MCF 10A (cell line): ENCODE measurements at regions not wholly inside any gene's neighbourhood (a gene's known extent, or its start where the extent isn't known, plus 50 kb on each side); places are given as distances from the start of the nearest gene placed in this dataset.

Experiments used
- BruUV-seq: library from RNA; stranded (reverse); fragments of 400-500 nt; replicated peaks from 2 replicates; lab custom pipeline; 2021; lab: Mats Ljungman, UMichigan
- CTCF ChIA-PET: fragments of 300-600 bp; sonication (Branson Sonifier 250); formaldehyde crosslinking; extraction: SDS; loops from one replicate; lab custom pipeline; 2021; ENCODE audit warnings: antibody characterized with exemption, inconsistent platforms; lab: Yijun Ruan, JAX
- POLR2A ChIA-PET: fragments of 300-600, 350-650 bp; sonication (Branson Sonifier 250); formaldehyde crosslinking; extraction: SDS; loops from one replicate; lab custom pipeline; 2020; ENCODE audit warnings: antibody characterized with exemption, inconsistent platforms; lab: Yijun Ruan, JAX
- DNase-seq: peaks from one replicate; pipeline ENCODE4 v3.0.0-alpha.2; 2018; ENCODE audit not compliant: unreplicated experiment
- H3K27ac Mint-ChIP-seq: one replicate; pipeline ENCODE4 v1.8.0; 2022; ENCODE audit warnings: mild to moderate bottlenecking, low read depth, mixed read lengths; ENCODE audit not compliant: unreplicated experiment
- H3K27me3 Mint-ChIP-seq: one replicate; pipeline ENCODE4 v1.8.0; 2022; ENCODE audit warnings: mixed read lengths; ENCODE audit not compliant: insufficient read depth, unreplicated experiment
- H3K36me3 Mint-ChIP-seq: one replicate; pipeline ENCODE4 v1.8.0; 2022; ENCODE audit warnings: mild to moderate bottlenecking, moderate library complexity, mixed read lengths; ENCODE audit not compliant: insufficient read depth, unreplicated experiment
- H3K4me1 Mint-ChIP-seq: one replicate; pipeline ENCODE4 v1.8.0; 2022; ENCODE audit warnings: mixed read lengths; ENCODE audit not compliant: insufficient read depth, unreplicated experiment
- H3K4me3 Mint-ChIP-seq: one replicate; pipeline ENCODE4 v1.8.0; 2022; ENCODE audit warnings: mild to moderate bottlenecking, moderate library complexity, mixed read lengths; ENCODE audit not compliant: unreplicated experiment
- H3K9me3 Mint-ChIP-seq: one replicate; pipeline ENCODE4 v1.8.0; 2022; ENCODE audit warnings: mixed read lengths; ENCODE audit not compliant: unreplicated experiment
- CTCF ChIP-seq: fragments of 200-600 bp; IDR thresholded peaks from one replicate; pipeline ENCODE4 v1.8.0; 2022; ENCODE audit warnings: antibody characterized with exemption, mild to moderate bottlenecking; ENCODE audit not compliant: unreplicated experiment
- intact Hi-C: fragments of 100-400 bp; cut with micrococcal nuclease; formaldehyde crosslinking; loops from 2 replicates; pipeline ENCODE4 v1.14.1; 2022

GRCh38 chr1:36583980-36584782 is 101.5 kb upstream of the CSF3R start:
- ChIA-PET POLR2A (no interaction called here), CTCF (interaction anchor here (0.6 to 0.9 kb wide), 3 partner anchors 8 to 854 kb away, joined by 3 to 4 read pairs (median 3); no protein-coding TSS in a partner anchor)
- peaks cover 46% of the 10 kb centered on the region for H3K27me3 Mint-ChIP-seq
- DNase-seq: no peak
- intact Hi-C loops: no loop called here
- no peaks in the 10 kb centered on the region for H3K36me3 Mint-ChIP-seq
- no peaks in the 10 kb centered on the region for H3K9me3 Mint-ChIP-seq
- no peak overlapping the region for H3K4me3 Mint-ChIP-seq
- H3K27ac Mint-ChIP-seq: no peak overlapping the region
- H3K4me1 Mint-ChIP-seq: no peaks in the 10 kb centered on the region
- no TSS peak for BruUV-seq
- TF ChIP-seq CTCF: no peak

- no TSS peak for BruUV-seq
- H3K9me3 Mint-ChIP-seq: no peaks in the 10 kb centered on the region
- no peak for TF ChIP-seq CTCF
- H3K4me1 Mint-ChIP-seq: no peaks in the 10 kb centered on the region
- no peak for DNase-seq
- CTCF ChIA-PET: interaction anchor here (0.5 kb wide), 1 partner anchor 76 kb away, joined by 3 read pairs; no protein-coding TSS in a partner anchor
- H3K36me3 Mint-ChIP-seq: no peaks in the 10 kb centered on the region
- intact Hi-C loops: no loop called here
- H3K27ac Mint-ChIP-seq: no peak overlapping the region
- peaks cover 46% of the 10 kb centered on the region for H3K27me3 Mint-ChIP-seq
- H3K4me3 Mint-ChIP-seq: no peak overlapping the region
- POLR2A ChIA-PET: no interaction called here
Measured at GRCh38 chr1:36583080-36583479, 100.4 kb upstream of the CSF3R start.

- peaks cover 43% of the 10 kb centered on the region for H3K27me3 Mint-ChIP-seq
- TF ChIP-seq CTCF: no peak
Measured at GRCh38 chr1:36582066-36582755, 99.5 kb upstream of the CSF3R start.

GRCh38 chr1:36580524-36580923 is 97.8 kb upstream of the CSF3R start:
- DNase-seq: no peak
- H3K4me3 Mint-ChIP-seq: no peak overlapping the region
- H3K27me3 Mint-ChIP-seq: peaks cover 32% of the 10 kb centered on the region
- BruUV-seq: no TSS peak
- CTCF ChIA-PET: interaction anchor here (0.7 to 1.3 kb wide), 4 partner anchors 9 to 854 kb away, joined by 3 to 5 read pairs (median 4); no protein-coding TSS in a partner anchor
- POLR2A ChIA-PET: no interaction called here
- intact Hi-C loops: no loop called here
- H3K4me1 Mint-ChIP-seq: no peaks in the 10 kb centered on the region
- TF ChIP-seq CTCF: no peak
- H3K27ac Mint-ChIP-seq: no peak overlapping the region
- H3K36me3 Mint-ChIP-seq: no peaks in the 10 kb centered on the region
- no peaks in the 10 kb centered on the region for H3K9me3 Mint-ChIP-seq

More at GRCh38 chr1:36582066-36582755, 99.5 kb upstream of the CSF3R start:
- no TSS peak for BruUV-seq
- Mint-ChIP-seq H3K9me3 (no peaks in the 10 kb centered on the region), H3K4me3 (no peak overlapping the region), H3K36me3 (no peaks in the 10 kb centered on the region), H3K27ac (no peak overlapping the region), H3K4me1 (no peaks in the 10 kb centered on the region)
- ChIA-PET POLR2A (no interaction called here), CTCF (interaction anchor here (0.6 to 1.3 kb wide), 5 partner anchors 9 to 1294 kb away, joined by 3 to 6 read pairs (median 3); no protein-coding TSS in a partner anchor)
- intact Hi-C loops: no loop called here
- no peak for DNase-seq
